C4-2B (cell line): ENCODE measurements at regions not wholly inside any gene's neighbourhood (a gene's known extent, or its start where the extent isn't known, plus 50 kb on each side); places are given as distances from the start of the nearest gene placed in this dataset.

Experiments
- CTCF ChIP-seq: fragments of 450-650 bp; conservative IDR thresholded peaks from 2 replicates; pipeline ENCODE4 v1.5.1; 2017; ENCODE audit warnings: mild to moderate bottlenecking
- ZFX ChIP-seq: fragments of 450-650 bp; IDR thresholded peaks from 2 replicates; pipeline ENCODE4 v1.6.1; 2017

GRCh38 chr4:188904617-188905016, 765.4 kb downstream of the TRIML1 start:
- TF ChIP-seq CTCF (no peak), ZFX (no peak)
